HepG2 (cell line): ENCODE measurements at regions not wholly inside any gene's neighbourhood (a gene's known extent, or its start where the extent isn't known, plus 50 kb on each side); places are given as distances from the start of the nearest gene placed in this dataset.

Experiments used
- ATAC-seq: fragments of 200-7000 bp; cut with Tn5 transposase; 3 replicates; pipeline ENCODE4 v1.9.1; 2020; ENCODE audit warnings: mild to moderate bottlenecking, moderate library complexity
- BruUV-seq: library from RNA; stranded (reverse); fragments of 400-500 nt; replicated peaks from 2 replicates; lab custom pipeline; 2021; lab: Mats Ljungman, UMichigan
- CTCF ChIA-PET: fragments of 300-600 bp; formaldehyde crosslinking; extraction: SDS; loops from one replicate; lab custom pipeline; 2021; ENCODE audit warnings: low total read pairs, inconsistent platforms, low intra/inter-chr PET ratio; lab: Yijun Ruan, JAX
- POLR2A ChIA-PET: fragments of 350-600 bp; sonication (Branson Sonifier 250); formaldehyde crosslinking; loops from one replicate; lab custom pipeline; 2020; ENCODE audit warnings: antibody characterized with exemption, inconsistent platforms; lab: Yijun Ruan, JAX
- DNase-seq: peaks from one replicate; pipeline ENCODE4 v3.0.0-alpha.2; 2015; ENCODE audit warnings: low spot score
- FAIRE-seq: peaks from 3 replicates; lab custom pipeline; 2011; peaks lifted over from hg19 to GRCh38; lab: Jason Lieb, UNC
- H2AFZ ChIP-seq: one replicate; pipeline ENCODE4 v1.6.1; 2011; ENCODE audit warnings: low read length, inconsistent platforms
- H3K27ac ChIP-seq: fragments of 300-600 bp; 3 replicates; pipeline ENCODE4 v1.8.0; 2011; ENCODE audit warnings: mixed run types, mild to moderate bottlenecking, mixed read lengths, low read length, inconsistent platforms; ENCODE audit not compliant: insufficient read depth; ENCODE audit errors: extremely low read length
- H3K27me3 ChIP-seq, 2 experiments: fragments of 200-600 bp in 1 of 2; 2 replicates in 1 of 2; 3 replicates in 1 of 2; pipeline versions ENCODE4 v1.6.0 to v1.8.0; 2011; ENCODE audit warnings: low read length in 2 of 2, mild to moderate bottlenecking in 2 of 2, moderate library complexity in 2 of 2, inconsistent platforms in 1 of 2; ENCODE audit not compliant: insufficient read depth in 2 of 2, control insufficient read depth in 1 of 2
- H3K36me3 ChIP-seq, 2 experiments: fragments of 200-600 bp in 1 of 2; replicated peaks in 1 of 2; 2 replicates in 1 of 2; 3 replicates in 1 of 2; pipeline versions ENCODE4 v1.5.1 to v1.8.0; 2011; ENCODE audit warnings: low read length in 2 of 2, inconsistent platforms in 1 of 2; ENCODE audit not compliant: insufficient read depth in 2 of 2, control insufficient read depth in 1 of 2
- H3K4me1 ChIP-seq: 2 replicates; pipeline ENCODE4 v1.5.1; 2012; ENCODE audit warnings: low read length, inconsistent platforms; ENCODE audit not compliant: insufficient read depth
- H3K4me2 ChIP-seq: 2 replicates; pipeline ENCODE4 v1.6.0; 2011; ENCODE audit warnings: low read depth, low read length, inconsistent platforms
- H3K4me3 ChIP-seq, 3 experiments: fragments of 200-600 bp in 1 of 3; sonication (generic), shearing (Covaris generic) in 1 of 3; replicated peaks in 1 of 3; 2 replicates each; pipeline ENCODE4 v1.5.1; 2011 to 2016; ENCODE audit warnings: low read length in 3 of 3, inconsistent platforms in 2 of 3, low read depth in 2 of 3, mild to moderate bottlenecking in 2 of 3, control low read depth in 1 of 3, mixed read lengths in 1 of 3; ENCODE audit not compliant: insufficient read depth in 1 of 3
- H3K79me2 ChIP-seq: one replicate; pipeline ENCODE4 v1.6.1; 2011; ENCODE audit warnings: low read length, inconsistent platforms; ENCODE audit not compliant: insufficient read depth
- H3K9ac ChIP-seq: 2 replicates; pipeline ENCODE4 v1.6.0; 2011; ENCODE audit warnings: mild to moderate bottlenecking, low read depth, low read length, inconsistent platforms; ENCODE audit not compliant: insufficient read depth
- H3K9me3 ChIP-seq: 2 replicates; pipeline ENCODE4 v1.5.1; 2012; ENCODE audit warnings: mild to moderate bottlenecking, low read length
- H4K20me1 ChIP-seq: 2 replicates; pipeline ENCODE4 v1.6.0; 2011; ENCODE audit warnings: inconsistent platforms, mild to moderate bottlenecking, low read length, moderate library complexity; ENCODE audit not compliant: insufficient read depth
- FOXA1 ChIP-seq, 2 experiments: fragments of 450-650 bp in 1 of 2; sonication (generic) in 1 of 2; formaldehyde crosslinking in 1 of 2; IDR thresholded peaks; 2 replicates each; pipeline versions ENCODE4 v1.4.0 to v1.6.1; 2016 to 2020; ENCODE audit warnings: missing genetic modification reagents in 1 of 2
- GATA4 ChIP-seq: sonication (generic); IDR thresholded peaks from 2 replicates; pipeline ENCODE4 v1.6.1; 2016; ENCODE audit warnings: antibody characterized with exemption, low read depth, borderline replicate concordance
- KAT8 ChIP-seq: IDR thresholded peaks from 2 replicates; pipeline ENCODE4 v1.6.1; 2016; ENCODE audit warnings: missing genetic modification reagents, missing compliant biosample characterization
- SP140L ChIP-seq: sonication (generic); formaldehyde crosslinking; IDR thresholded peaks from 2 replicates; pipeline ENCODE4 v1.4.0; 2020; ENCODE audit warnings: missing genetic modification reagents, borderline replicate concordance
- ZKSCAN1 ChIP-seq: fragments of 150-350 bp; IDR thresholded peaks from 2 replicates; pipeline ENCODE4 v1.6.1; 2014; ENCODE audit warnings: low read length
- ZNF224 ChIP-seq: sonication (generic); formaldehyde crosslinking; IDR thresholded peaks from 2 replicates; pipeline ENCODE4 v1.5.0; 2020; ENCODE audit warnings: mild to moderate bottlenecking, missing genetic modification reagents
- ZNF350 ChIP-seq: sonication (generic); formaldehyde crosslinking; IDR thresholded peaks from 2 replicates; pipeline ENCODE4 v1.4.0; 2020; ENCODE audit warnings: mild to moderate bottlenecking, low read depth, missing genetic modification reagents, borderline replicate concordance
- ZNF430 ChIP-seq: sonication (generic); formaldehyde crosslinking; IDR thresholded peaks from 2 replicates; pipeline ENCODE4 v1.9.0; 2021; ENCODE audit warnings: mild to moderate bottlenecking, missing genetic modification reagents
- ZNF441 ChIP-seq: sonication (generic); formaldehyde crosslinking; IDR thresholded peaks from 2 replicates; pipeline ENCODE4 v1.7.0; 2021; ENCODE audit warnings: missing genetic modification reagents, borderline replicate concordance
- ZZZ3 ChIP-seq: sonication (generic); formaldehyde crosslinking; IDR thresholded peaks from 2 replicates; pipeline ENCODE4 v1.4.0; 2020; ENCODE audit warnings: missing genetic modification reagents, mild to moderate bottlenecking, borderline replicate concordance
- WGBS: methylation state at CpG from one replicate; pipeline ENCODE4 v1.1.6; 2017; ENCODE audit warnings: low lambda C conversion rate; 5-methylcytosine and 5-hydroxymethylcytosine counted together
- in situ Hi-C: cut with HindIII; loops from 2 replicates; pipeline ENCODE4 v1.10.0; 2017; ENCODE audit warnings: low pct_unique_long_range_greater_than_20kb; ENCODE audit not compliant: extremely low pct_ligation_motif_present
- intact Hi-C: fragments of 100-400 bp; cut with micrococcal nuclease; formaldehyde crosslinking; loops from one replicate; pipeline ENCODE4 v1.10.0; 2022; ENCODE audit not compliant: unreplicated experiment
- TF ChIP-seq, protein P1 (sequence below): sonication (generic); formaldehyde crosslinking; IDR thresholded peaks from 2 replicates; pipeline ENCODE4 v1.5.1; 2020; ENCODE audit warnings: mild to moderate bottlenecking, missing genetic modification reagents, moderate library complexity

DNA sequence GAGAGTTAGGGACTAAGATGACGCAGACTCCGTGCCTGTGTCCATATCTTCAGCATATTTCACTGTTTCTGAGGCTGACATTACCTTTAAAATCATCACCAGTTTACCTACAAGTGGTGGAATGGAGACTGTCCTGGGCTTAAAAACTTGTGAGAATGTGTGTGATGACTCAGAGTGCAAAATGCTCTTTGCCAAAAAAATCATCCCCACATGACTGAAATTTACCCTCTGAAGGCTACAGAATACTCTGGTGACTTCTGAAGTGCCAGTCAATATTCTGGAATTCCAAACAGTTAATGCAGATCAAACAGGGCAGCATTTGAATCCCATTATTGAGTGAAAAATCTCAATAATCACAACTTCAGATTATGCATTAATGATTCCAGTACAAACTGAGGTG is 901.4 kb downstream of the EFNB2 start:
- TF ChIP-seq ZNF224 (CRISPR knock-in tag): no peak
- TF ChIP-seq ZZZ3 (CRISPR knock-in tag): no peak
- TF ChIP-seq, protein P1, sequence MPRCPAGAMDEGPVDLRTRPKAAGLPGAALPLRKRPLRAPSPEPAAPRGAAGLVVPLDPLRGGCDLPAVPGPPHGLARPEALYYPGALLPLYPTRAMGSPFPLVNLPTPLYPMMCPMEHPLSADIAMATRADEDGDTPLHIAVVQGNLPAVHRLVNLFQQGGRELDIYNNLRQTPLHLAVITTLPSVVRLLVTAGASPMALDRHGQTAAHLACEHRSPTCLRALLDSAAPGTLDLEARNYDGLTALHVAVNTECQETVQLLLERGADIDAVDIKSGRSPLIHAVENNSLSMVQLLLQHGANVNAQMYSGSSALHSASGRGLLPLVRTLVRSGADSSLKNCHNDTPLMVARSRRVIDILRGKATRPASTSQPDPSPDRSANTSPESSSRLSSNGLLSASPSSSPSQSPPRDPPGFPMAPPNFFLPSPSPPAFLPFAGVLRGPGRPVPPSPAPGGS (CRISPR knock-in tag): no peak
- no peak for TF ChIP-seq SP140L (CRISPR knock-in tag)
- TF ChIP-seq ZKSCAN1: no peak
- no peak for TF ChIP-seq ZNF441 (CRISPR knock-in tag)
- no peaks in the 10 kb centered on the region for H4K20me1 ChIP-seq
- intact Hi-C loops (no loop called here), in situ Hi-C loops (no loop called here)
- H3K79me2 ChIP-seq: no peaks in the 10 kb centered on the region
- no peak overlapping the region for H3K4me3 ChIP-seq
- no peak overlapping the region for H3K9ac ChIP-seq
- peaks cover 34% of the 10 kb centered on the region for H3K9me3 ChIP-seq
- 7% methylated on average over 2 of the region's 2 CpGs for WGBS
- no peak overlapping the region for H3K4me2 ChIP-seq
- FAIRE-seq (no peak), DNase-seq (no peak), ATAC-seq (no peak)
- no TSS peak for BruUV-seq
- POLR2A ChIA-PET: no interaction called here
- CTCF ChIA-PET: no interaction called here
- no peaks in the 10 kb centered on the region for H3K4me1 ChIP-seq
- no peak overlapping the region for H2AFZ ChIP-seq
- H3K27me3 ChIP-seq: no peaks in the 10 kb centered on the region; a peak in 1 of 5 replicates
- H3K36me3 ChIP-seq: no peaks in the 10 kb centered on the region
- no peak overlapping the region for H3K27ac ChIP-seq

DNA sequence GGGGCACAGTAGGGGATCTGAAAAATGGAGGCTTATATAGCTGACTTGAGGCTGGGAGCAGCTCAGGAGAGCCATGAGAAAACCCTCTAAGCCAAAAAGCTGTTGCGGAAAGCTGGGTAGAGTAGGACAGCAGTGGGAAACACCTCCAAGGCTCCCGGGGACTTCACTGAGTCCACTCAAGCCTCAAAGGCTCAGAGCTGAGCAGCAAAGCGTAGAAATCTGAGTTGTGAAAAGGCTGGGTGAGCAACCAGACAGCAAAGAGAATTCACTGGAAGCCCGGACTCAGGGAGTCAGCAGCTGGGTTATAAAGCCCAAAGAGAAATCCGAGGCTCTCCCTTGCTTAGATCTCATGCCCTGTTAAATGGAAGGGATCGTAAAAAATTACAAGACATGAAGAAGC is 905.0 kb downstream of the EFNB2 start:
- CTCF ChIA-PET: no interaction called here
- H4K20me1 ChIP-seq: no peaks in the 10 kb centered on the region
- FAIRE-seq: no peak

More for the DNA sequence above, 905.0 kb downstream of the EFNB2 start:
- no peak for ATAC-seq
- Histone ChIP-seq H3K36me3 (no peaks in the 10 kb centered on the region), H3K4me3 (no peak overlapping the region), H3K4me2 (no peak overlapping the region), H3K27ac (no peak overlapping the region), H3K9me3 (peaks cover 30% of the 10 kb centered on the region), H2AFZ (no peak overlapping the region), H3K4me1 (no peaks in the 10 kb centered on the region), H3K27me3 (no peaks in the 10 kb centered on the region; a peak in 1 of 5 replicates), H3K9ac (no peak overlapping the region), H3K79me2 (no peaks in the 10 kb centered on the region)
- POLR2A ChIA-PET: no interaction called here
- in situ Hi-C loops: no loop called here
- intact Hi-C loops: no loop called here
- no peak for TF ChIP-seq ZNF350 (CRISPR knock-in tag)
- TF ChIP-seq KAT8 (CRISPR knock-in tag): no peak
- TF ChIP-seq GATA4: no peak
- TF ChIP-seq FOXA1 (IDR thresholded peaks at IDR 0.05): no peak
- no peak for TF ChIP-seq FOXA1 (CRISPR knock-in tag; IDR thresholded peaks at IDR 0.05)
- no peak for TF ChIP-seq ZNF430 (CRISPR knock-in tag)
- DNase-seq: no peak
- no TSS peak for BruUV-seq
- WGBS: 12% methylated on average over 6 of the region's 6 CpGs
